SJSA1 (cell line): ENCODE measurements at regions not wholly inside any gene's neighbourhood (a gene's known extent, or its start where the extent isn't known, plus 50 kb on each side); places are given as distances from the start of the nearest gene placed in this dataset.

Source experiments
- DNase-seq, 2 experiments: peaks; one replicate each; pipeline ENCODE4 v3.0.0-alpha.2; 2015 to 2020; ENCODE audit warnings: low spot score in 2 of 2, low read depth in 1 of 2
- H3K27ac ChIP-seq: fragments of 250-450 bp; sonication (Bioruptor Pico); 2 replicates; pipeline ENCODE4 v1.5.1; 2020; ENCODE audit warnings: mild to moderate bottlenecking, moderate library complexity
- H3K27me3 ChIP-seq: fragments of 250-450 bp; sonication (Bioruptor Pico); replicated peaks from 2 replicates; pipeline ENCODE4 v1.5.1; 2020; ENCODE audit warnings: mild to moderate bottlenecking, moderate library complexity
- H3K36me3 ChIP-seq: fragments of 250-450 bp; sonication (Bioruptor Pico); 2 replicates; pipeline ENCODE4 v1.5.1; 2020; ENCODE audit warnings: mild to moderate bottlenecking
- H3K4me1 ChIP-seq: fragments of 250-450 bp; sonication (Bioruptor Pico); replicated peaks from 2 replicates; pipeline ENCODE4 v1.6.1; 2021; ENCODE audit warnings: mild to moderate bottlenecking
- H3K4me3 ChIP-seq: fragments of 250-450 bp; sonication (Bioruptor Pico); 2 replicates; pipeline ENCODE4 v1.5.1; 2020; ENCODE audit warnings: mild to moderate bottlenecking
- H3K9me3 ChIP-seq: fragments of 250-450 bp; sonication (Bioruptor Pico); replicated peaks from 2 replicates; pipeline ENCODE4 v1.5.1; 2020; ENCODE audit warnings: mild to moderate bottlenecking

DNA sequence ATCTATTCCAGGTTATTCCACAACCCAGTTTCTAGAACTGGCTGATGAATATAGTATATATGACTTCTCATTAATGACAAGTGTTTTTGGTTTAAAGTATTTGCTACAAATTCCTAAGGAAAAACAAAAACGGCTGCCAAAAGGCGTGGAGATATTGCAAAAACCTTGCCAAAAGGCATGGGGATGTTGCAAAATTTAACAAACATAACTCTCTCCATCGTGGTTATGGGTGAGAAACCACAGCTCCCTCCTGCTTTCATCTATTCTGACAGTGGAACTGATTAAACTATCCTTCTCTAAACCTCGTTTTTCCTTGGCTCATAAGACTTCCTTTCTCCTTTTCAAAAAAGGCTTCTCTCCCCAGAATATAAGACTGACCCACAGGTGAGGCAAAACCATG lies 342.0 kb upstream of the PDZRN3 start:
- Histone ChIP-seq H3K36me3 (no peaks in the 10 kb centered on the region), H3K27me3 (no peaks in the 10 kb centered on the region), H3K27ac (no peak overlapping the region), H3K4me1 (no peaks in the 10 kb centered on the region), H3K4me3 (no peak overlapping the region), H3K9me3 (no peaks in the 10 kb centered on the region)
- no peak for DNase-seq

DNA sequence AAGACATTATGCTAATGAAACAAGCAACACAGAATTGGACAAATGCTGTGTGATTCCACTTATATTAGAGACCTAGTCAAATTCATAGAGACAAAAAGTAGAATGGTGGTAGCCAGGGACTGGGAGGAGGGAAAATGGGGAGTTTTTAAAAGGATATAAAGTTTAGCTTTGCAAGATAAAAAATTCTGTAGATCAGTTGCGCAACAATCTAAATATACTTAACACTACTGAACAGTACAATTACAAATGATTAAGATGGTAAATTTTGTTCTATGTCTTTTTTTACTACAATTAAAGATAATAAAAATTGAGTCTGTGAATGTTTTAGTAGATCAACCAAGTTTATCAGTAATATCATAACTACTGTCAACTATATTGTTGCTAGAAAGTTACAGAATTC lies 340.1 kb upstream of the PDZRN3 start:
- Histone ChIP-seq H3K9me3 (no peaks in the 10 kb centered on the region), H3K36me3 (no peaks in the 10 kb centered on the region), H3K27ac (no peak overlapping the region), H3K4me3 (no peak overlapping the region), H3K4me1 (no peaks in the 10 kb centered on the region), H3K27me3 (no peaks in the 10 kb centered on the region)
- no peak for DNase-seq

- no peaks in the 10 kb centered on the region for H3K27me3 ChIP-seq
- no peak overlapping the region for H3K4me3 ChIP-seq
- H3K9me3 ChIP-seq: no peaks in the 10 kb centered on the region
- DNase-seq: no peak
- no peaks in the 10 kb centered on the region for H3K36me3 ChIP-seq
- H3K4me1 ChIP-seq: no peaks in the 10 kb centered on the region
- H3K27ac ChIP-seq: no peak overlapping the region
Measured at GRCh38 chr3:73955494-73956070, 330.8 kb upstream of the PDZRN3 start.

DNA sequence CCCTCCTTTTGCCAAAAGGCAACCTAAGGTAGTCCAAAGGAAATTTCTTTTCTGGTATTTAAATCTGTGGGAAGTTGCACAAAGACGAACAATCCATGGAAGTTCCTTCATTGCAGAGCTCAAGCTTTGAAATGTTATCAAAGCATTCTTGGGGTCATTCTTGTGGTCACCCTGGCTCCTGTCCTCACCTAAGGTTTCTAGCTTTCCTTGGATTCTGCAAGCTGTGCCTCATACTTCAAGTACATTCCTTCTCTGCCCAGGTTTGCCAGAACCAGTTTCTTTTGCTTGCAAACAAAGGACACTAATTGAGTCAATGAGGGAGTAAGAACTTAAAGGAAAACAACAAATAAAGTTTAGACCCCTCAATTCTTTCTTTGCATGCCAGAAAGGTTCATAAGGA lies 329.8 kb upstream of the PDZRN3 start:
- no peak overlapping the region for H3K27ac ChIP-seq
- no peak overlapping the region for H3K4me3 ChIP-seq
- H3K9me3 ChIP-seq: no peaks in the 10 kb centered on the region
- no peaks in the 10 kb centered on the region for H3K27me3 ChIP-seq
- no peaks in the 10 kb centered on the region for H3K36me3 ChIP-seq
- H3K4me1 ChIP-seq: no peaks in the 10 kb centered on the region
- DNase-seq: no peak

DNA sequence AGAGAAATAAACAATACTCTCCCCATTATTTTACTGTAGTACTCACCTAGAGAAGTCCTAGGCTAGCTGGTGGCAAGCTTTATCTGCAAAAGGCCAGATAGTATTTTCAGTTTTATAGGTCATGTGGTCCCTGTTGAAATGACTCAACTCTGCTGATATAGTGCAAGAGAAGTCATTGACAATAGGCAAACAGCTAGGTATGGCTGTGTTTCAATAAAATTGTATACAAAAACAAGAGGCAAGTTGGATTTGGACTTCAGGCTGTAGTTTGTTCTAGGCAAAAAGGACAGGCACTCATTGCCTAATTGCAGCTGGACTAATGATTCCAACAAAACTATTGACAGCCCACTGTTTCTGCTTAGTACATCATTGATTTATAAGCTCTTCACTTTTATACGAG lies 328.0 kb upstream of the PDZRN3 start:
- no peak overlapping the region for H3K4me3 ChIP-seq
- no peak for DNase-seq
- H3K36me3 ChIP-seq: no peaks in the 10 kb centered on the region
- no peak overlapping the region for H3K27ac ChIP-seq
- no peaks in the 10 kb centered on the region for H3K27me3 ChIP-seq
- H3K4me1 ChIP-seq: no peaks in the 10 kb centered on the region
- no peaks in the 10 kb centered on the region for H3K9me3 ChIP-seq

GRCh38 chr3:73950865-73951558 lies 326.3 kb upstream of the PDZRN3 start:
- no peaks in the 10 kb centered on the region for H3K36me3 ChIP-seq
- H3K4me1 ChIP-seq: no peaks in the 10 kb centered on the region
- no peak overlapping the region for H3K27ac ChIP-seq
- no peak for DNase-seq
- H3K9me3 ChIP-seq: no peaks in the 10 kb centered on the region
- H3K4me3 ChIP-seq: no peak overlapping the region
- no peaks in the 10 kb centered on the region for H3K27me3 ChIP-seq

DNA sequence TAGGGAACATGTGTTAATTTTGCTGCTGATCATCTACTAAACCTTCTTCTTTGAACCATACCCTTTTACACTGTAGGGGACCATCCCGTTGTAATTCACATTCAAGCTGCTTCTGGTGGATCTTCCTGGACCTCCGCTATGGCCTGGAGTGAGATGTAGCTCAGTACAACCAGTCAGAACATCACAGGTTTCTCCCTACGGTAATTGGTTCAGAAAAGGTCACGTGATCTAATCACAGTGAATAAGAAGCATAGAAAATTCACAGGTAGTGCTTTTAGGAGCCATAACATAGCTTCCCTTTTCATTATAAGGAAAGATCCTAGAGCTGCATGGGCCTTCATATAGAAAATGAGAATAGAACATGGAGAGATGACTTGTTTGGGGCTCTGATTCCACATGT lies 320.8 kb upstream of the PDZRN3 start:
- Histone ChIP-seq H3K9me3 (no peaks in the 10 kb centered on the region), H3K4me1 (no peaks in the 10 kb centered on the region), H3K27ac (no peak overlapping the region), H3K4me3 (no peak overlapping the region), H3K27me3 (no peaks in the 10 kb centered on the region), H3K36me3 (no peaks in the 10 kb centered on the region)
- no peak for DNase-seq

DNA sequence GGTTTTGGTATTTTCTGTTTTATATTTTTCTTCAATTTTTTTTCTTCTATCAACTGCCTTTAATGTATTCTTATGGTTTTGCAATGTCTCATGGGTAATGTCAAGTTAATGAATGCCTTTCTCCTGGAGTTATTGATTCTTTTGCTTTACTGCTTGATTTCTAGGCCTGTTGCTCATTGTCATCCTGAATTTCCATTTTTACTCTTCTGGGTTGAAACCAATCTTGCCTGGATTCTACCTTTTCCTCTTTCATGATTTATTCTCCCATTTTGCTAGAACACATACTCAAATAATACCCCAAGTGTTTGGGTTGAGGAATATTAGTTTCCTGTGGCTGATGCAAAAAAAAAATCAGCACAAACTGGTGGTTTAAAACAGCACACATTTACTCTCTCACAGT lies 315.2 kb upstream of the PDZRN3 start:
- DNase-seq: no peak
- no peaks in the 10 kb centered on the region for H3K27me3 ChIP-seq
- H3K9me3 ChIP-seq: no peaks in the 10 kb centered on the region
- no peak overlapping the region for H3K27ac ChIP-seq
- no peaks in the 10 kb centered on the region for H3K4me1 ChIP-seq
- H3K4me3 ChIP-seq: no peak overlapping the region
- H3K36me3 ChIP-seq: no peaks in the 10 kb centered on the region

DNA sequence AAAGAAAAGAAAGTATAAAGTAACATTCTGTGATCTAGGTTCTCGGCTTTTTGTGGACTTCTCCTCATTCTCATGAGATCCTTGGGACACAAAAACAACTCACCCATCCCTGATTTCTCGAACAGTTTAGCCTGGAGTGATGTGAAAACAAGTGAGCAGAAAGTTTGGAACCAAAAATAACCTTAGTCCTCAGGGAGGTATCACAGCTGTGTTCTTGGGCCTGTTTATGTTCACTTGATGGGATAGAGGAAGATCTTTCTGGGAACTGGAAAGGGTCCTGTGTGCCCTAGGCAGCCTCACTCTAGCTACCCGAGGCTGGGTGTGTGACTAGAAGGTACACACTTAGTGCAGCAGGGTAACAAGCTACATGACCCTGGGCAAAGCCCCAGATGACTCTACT lies 308.8 kb upstream of the PDZRN3 start:
- Histone ChIP-seq H3K4me1 (no peaks in the 10 kb centered on the region), H3K27ac (no peak overlapping the region), H3K4me3 (no peak overlapping the region), H3K27me3 (no peaks in the 10 kb centered on the region), H3K9me3 (no peaks in the 10 kb centered on the region), H3K36me3 (no peaks in the 10 kb centered on the region)
- DNase-seq: no peak

- Histone ChIP-seq H3K4me1 (no peaks in the 10 kb centered on the region), H3K27me3 (no peaks in the 10 kb centered on the region), H3K36me3 (no peaks in the 10 kb centered on the region), H3K27ac (no peak overlapping the region), H3K4me3 (no peak overlapping the region), H3K9me3 (no peaks in the 10 kb centered on the region)
- DNase-seq: no peak
Measured at GRCh38 chr3:73927203-73927570, 302.4 kb upstream of the PDZRN3 start.

DNA sequence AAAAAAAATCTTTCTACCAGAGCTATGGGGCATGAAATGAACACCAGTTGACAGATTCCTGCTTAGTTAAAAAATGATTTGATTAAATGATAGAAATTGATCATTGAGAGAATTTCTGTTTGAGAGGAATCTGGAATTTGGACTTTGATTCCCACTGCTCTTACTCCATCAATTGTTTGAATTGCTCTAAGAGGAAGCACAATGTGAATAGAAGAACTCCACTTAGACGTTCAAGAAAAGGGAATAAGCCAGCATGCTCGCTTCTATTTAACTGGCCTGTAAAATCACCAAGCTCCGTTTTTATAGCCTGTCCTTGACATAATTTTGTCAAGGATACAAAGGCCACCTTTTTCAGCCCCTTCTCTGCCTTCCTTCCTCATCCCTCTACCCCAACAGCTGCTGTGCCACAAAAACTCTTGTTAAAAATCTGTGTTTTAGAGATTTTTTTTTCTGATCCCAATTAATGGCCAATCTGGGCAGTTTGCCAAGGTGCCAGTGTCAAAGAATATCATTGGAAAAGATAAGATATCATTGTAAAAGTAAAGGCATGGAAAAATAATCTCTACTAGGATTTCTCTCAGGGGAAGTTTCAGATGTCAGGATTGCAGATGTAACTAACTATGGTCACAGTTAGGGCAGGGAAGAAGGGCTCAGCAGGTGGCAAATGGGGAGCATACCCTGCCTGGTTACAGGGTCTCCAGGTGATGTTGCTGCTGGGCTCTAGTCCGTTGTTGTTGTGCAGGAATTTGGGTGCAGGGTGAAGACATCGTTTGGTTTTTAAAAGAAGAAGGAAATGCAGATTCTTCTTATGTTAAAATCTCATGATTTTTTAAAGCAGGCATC lies 301.8 kb upstream of the PDZRN3 start:
- no peak overlapping the region for H3K4me3 ChIP-seq
- no peaks in the 10 kb centered on the region for H3K36me3 ChIP-seq
- H3K4me1 ChIP-seq: no peaks in the 10 kb centered on the region
- H3K27me3 ChIP-seq: no peaks in the 10 kb centered on the region
- H3K27ac ChIP-seq: no peak overlapping the region
- no peaks in the 10 kb centered on the region for H3K9me3 ChIP-seq
- no peak for DNase-seq

- H3K9me3 ChIP-seq: no peaks in the 10 kb centered on the region
- H3K4me1 ChIP-seq: no peaks in the 10 kb centered on the region
- no peak for DNase-seq
- H3K36me3 ChIP-seq: no peaks in the 10 kb centered on the region
- no peak overlapping the region for H3K27ac ChIP-seq
- H3K4me3 ChIP-seq: no peak overlapping the region
- no peaks in the 10 kb centered on the region for H3K27me3 ChIP-seq
Measured at GRCh38 chr3:73925011-73925410, 300.3 kb upstream of the PDZRN3 start.

- Histone ChIP-seq H3K9me3 (no peaks in the 10 kb centered on the region), H3K27ac (no peak overlapping the region), H3K27me3 (no peaks in the 10 kb centered on the region), H3K4me3 (no peak overlapping the region), H3K36me3 (no peaks in the 10 kb centered on the region), H3K4me1 (no peaks in the 10 kb centered on the region)
- DNase-seq: no peak
Measured at GRCh38 chr3:73924048-73924447, 299.3 kb upstream of the PDZRN3 start.

DNA sequence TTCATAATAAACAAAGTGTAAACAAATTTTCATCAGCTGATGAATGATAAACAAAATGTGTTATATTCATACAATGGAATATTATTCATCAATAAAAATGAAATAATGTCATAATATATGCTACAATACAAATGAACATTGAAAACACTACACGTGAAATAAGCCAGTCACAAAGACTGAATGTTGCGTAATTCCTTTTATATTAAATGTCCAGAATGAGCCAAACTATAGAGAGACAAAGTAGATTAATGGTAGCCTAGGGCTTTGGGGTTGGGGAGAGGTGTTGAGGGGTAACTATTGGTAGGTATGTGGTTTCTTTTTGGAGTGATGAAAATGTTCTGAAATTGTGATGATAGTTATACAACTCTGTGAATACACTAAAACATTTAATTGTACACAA lies 292.9 kb upstream of the PDZRN3 start:
- H3K36me3 ChIP-seq: no peaks in the 10 kb centered on the region
- no peaks in the 10 kb centered on the region for H3K9me3 ChIP-seq
- no peak overlapping the region for H3K4me3 ChIP-seq
- H3K27me3 ChIP-seq: no peaks in the 10 kb centered on the region
- H3K27ac ChIP-seq: no peak overlapping the region
- no peaks in the 10 kb centered on the region for H3K4me1 ChIP-seq
- DNase-seq: no peak
